Endothelial cell of umbilical vein (primary cell): ENCODE measurements at regions not wholly inside any gene's neighbourhood (a gene's known extent, or its start where the extent isn't known, plus 50 kb on each side); places are given as distances from the start of the nearest gene placed in this dataset.

Experiments used
- BruUV-seq: library from RNA; stranded (reverse); fragments of 400-500 nt; replicated peaks from 2 replicates; lab custom pipeline; 2021; lab: Mats Ljungman, UMichigan
- CTCF ChIA-PET: fragments of 300-600, 350-600 bp; sonication (Branson Sonifier 250); formaldehyde crosslinking; loops from one replicate; lab custom pipeline; 2021; ENCODE audit warnings: antibody characterized with exemption, inconsistent platforms; lab: Charles Lee
- POLR2A ChIA-PET: fragments of 300-600, 350-600 bp; sonication (Branson Sonifier 250); formaldehyde crosslinking; loops from one replicate; lab custom pipeline; 2021; ENCODE audit warnings: antibody characterized with exemption, inconsistent platforms; lab: Charles Lee
- DNase-seq: peaks from one replicate; pipeline ENCODE4 v3.0.0-alpha.2; 2011; ENCODE audit warnings: low read depth, low spot score
- FAIRE-seq: peaks from 2 replicates; lab custom pipeline; 2011; peaks lifted over from hg19 to GRCh38; lab: Jason Lieb, UNC
- H2AFZ ChIP-seq: 2 replicates; pipeline ENCODE4 v1.6.0; 2012; ENCODE audit warnings: low read depth, low read length, control low read depth, inconsistent platforms
- H3K27ac ChIP-seq: 2 replicates; pipeline ENCODE4 v1.5.1; 2011; ENCODE audit warnings: low read depth, mild to moderate bottlenecking, control low read depth, low read length, moderate library complexity; ENCODE audit not compliant: insufficient read depth
- H3K27me3 ChIP-seq, 2 experiments: 2 replicates each; pipeline versions ENCODE4 v1.6.0 to v1.6.1; 2011; ENCODE audit warnings: low read length in 2 of 2, mixed read lengths in 1 of 2; ENCODE audit not compliant: control insufficient read depth in 2 of 2, insufficient read depth in 2 of 2
- H3K36me3 ChIP-seq, 2 experiments: 2 replicates in 1 of 2; 3 replicates in 1 of 2; pipeline ENCODE4 v1.5.1; 2011; ENCODE audit warnings: low read length in 2 of 2, mild to moderate bottlenecking in 1 of 2, moderate library complexity in 1 of 2; ENCODE audit not compliant: control insufficient read depth in 2 of 2, insufficient read depth in 2 of 2; ENCODE audit errors: extremely low read depth in 1 of 2
- H3K4me1 ChIP-seq: 3 replicates; pipeline ENCODE4 v1.5.1; 2011; ENCODE audit warnings: mild to moderate bottlenecking, low read length; ENCODE audit not compliant: control insufficient read depth, insufficient read depth; ENCODE audit errors: extremely low read depth
- H3K4me2 ChIP-seq: 2 replicates; pipeline ENCODE4 v1.6.1; 2011; ENCODE audit warnings: low read length, control low read depth, mixed read lengths; ENCODE audit not compliant: insufficient read depth
- H3K4me3 ChIP-seq, 3 experiments: fragments of 200-600 bp in 1 of 3; sonication (generic), shearing (Covaris generic) in 1 of 3; replicated peaks in 1 of 3; 2 replicates each; pipeline ENCODE4 v1.5.1; 2011 to 2016; ENCODE audit warnings: control low read depth in 3 of 3, low read length in 3 of 3, mild to moderate bottlenecking in 2 of 3, inconsistent platforms in 1 of 3, low read depth in 1 of 3, moderate library complexity in 1 of 3; ENCODE audit not compliant: insufficient read depth in 1 of 3
- H3K79me2 ChIP-seq: 2 replicates; pipeline ENCODE4 v1.6.0; 2012; ENCODE audit warnings: low read length, inconsistent platforms; ENCODE audit not compliant: control insufficient read depth, insufficient read depth
- H3K9ac ChIP-seq: replicated peaks from 2 replicates; pipeline ENCODE3; 2011; ENCODE audit warnings: low read length, control low read depth; ENCODE audit not compliant: insufficient read depth; ENCODE audit errors: extremely low read depth
- H3K9me1 ChIP-seq: replicated peaks from 3 replicates; pipeline ENCODE4 v1.6.0; 2011; ENCODE audit warnings: mild to moderate bottlenecking, low read length; ENCODE audit not compliant: control insufficient read depth, insufficient read depth; ENCODE audit errors: extremely low read depth
- H3K9me3 ChIP-seq: replicated peaks from 2 replicates; pipeline ENCODE4 v1.5.1; 2012; ENCODE audit warnings: low read length, inconsistent platforms; ENCODE audit not compliant: control insufficient read depth, insufficient read depth
- H4K20me1 ChIP-seq: replicated peaks from 2 replicates; pipeline ENCODE3; 2011; ENCODE audit warnings: mild to moderate bottlenecking, low read length; ENCODE audit not compliant: control insufficient read depth, insufficient read depth; ENCODE audit errors: extremely low read depth
- CTCF ChIP-seq, 2 donors: IDR thresholded peaks; 1 replicate in 1 of 2; 2 replicates in 1 of 2; pipeline ENCODE4 v1.5.1; 2011; ENCODE audit warnings: low read length in 2 of 2, mild to moderate bottlenecking in 2 of 2, moderate library complexity in 2 of 2, control low read depth in 1 of 2, inconsistent platforms in 1 of 2, low read depth in 1 of 2; ENCODE audit not compliant: insufficient read depth in 1 of 2; ENCODE audit errors: extremely low read depth in 1 of 2
- MYC ChIP-seq: IDR thresholded peaks from one replicate; pipeline ENCODE4 v1.6.1; 2011; ENCODE audit warnings: mild to moderate bottlenecking, low read depth, low read length
- POLR2AphosphoS5 ChIP-seq: IDR thresholded peaks from 2 replicates; pipeline ENCODE4 v1.6.1; 2012; ENCODE audit warnings: low read depth, mild to moderate bottlenecking, control low read depth, low read length, moderate library complexity; ENCODE audit not compliant: insufficient read depth
- dilution Hi-C: fragments of 300-500 bp; cut with MboI; formaldehyde crosslinking; loops from one replicate; pipeline ENCODE4 v1.15.0; 2019; ENCODE audit warnings: low sequenced_read_pairs; ENCODE audit not compliant: extremely low pct_ligation_motif_present
- intact Hi-C: fragments of 100-400 bp; cut with micrococcal nuclease; formaldehyde crosslinking; loops from one replicate; pipeline ENCODE4 v1.10.0; 2022

DNA sequence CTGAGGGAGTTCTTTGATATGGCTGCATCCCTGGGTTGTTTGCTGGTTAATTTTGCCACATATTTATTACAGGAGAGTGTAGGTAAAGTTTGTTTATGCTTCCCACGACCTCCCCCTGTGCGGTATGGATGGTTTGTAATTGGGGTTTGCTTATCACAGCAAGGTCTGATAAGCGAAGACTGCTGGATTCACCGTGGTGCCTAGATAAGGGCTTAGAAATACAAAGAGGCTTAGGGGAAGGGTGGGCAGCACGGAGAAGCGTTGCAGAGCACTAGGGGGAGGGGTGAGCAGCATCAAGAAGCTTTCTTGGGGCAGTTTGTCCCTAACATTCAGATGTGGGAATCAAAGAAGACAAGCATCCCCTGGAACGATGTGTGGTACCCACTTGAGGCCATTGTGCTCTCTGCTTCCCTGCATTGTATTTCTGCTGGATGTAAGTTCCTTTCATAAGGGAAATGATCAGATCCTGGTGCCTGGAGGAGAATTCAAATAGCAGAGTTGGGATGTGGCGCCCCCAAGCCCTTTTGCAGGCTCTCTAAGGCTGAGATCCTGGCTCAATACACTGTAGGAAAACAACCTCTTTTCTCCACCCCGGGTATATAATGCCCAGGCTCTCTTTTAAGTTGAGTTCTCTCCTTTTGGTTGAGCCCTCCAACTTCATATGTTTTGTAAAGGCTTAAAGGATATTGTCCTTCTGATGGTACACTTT is 598.1 kb upstream of the ADGRL4 start:
- Histone ChIP-seq H3K79me2 (no peaks in the 10 kb centered on the region), H3K27ac (no peak overlapping the region), H3K9me3 (no peaks in the 10 kb centered on the region), H4K20me1 (no peaks in the 10 kb centered on the region), H3K4me3 (no peak overlapping the region), H3K4me2 (no peak overlapping the region), H3K4me1 (no peaks in the 10 kb centered on the region), H2AFZ (peak overlapping the region; percentile 29), H3K27me3 (no peaks in the 10 kb centered on the region), H3K9ac (no peak overlapping the region), H3K9me1 (no peaks in the 10 kb centered on the region), H3K36me3 (no peaks in the 10 kb centered on the region)
- no peak for TF ChIP-seq POLR2AphosphoS5
- BruUV-seq, result no TSS peak
- DNase-seq (no peak), FAIRE-seq (no peak)
- dilution Hi-C loops (no loop called here), intact Hi-C loops (no loop called here)
- ChIA-PET POLR2A (no interaction called here), CTCF (no interaction called here)

- H3K4me1 ChIP-seq, result no peaks in the 10 kb centered on the region
- no peaks in the 10 kb centered on the region for H4K20me1 ChIP-seq
- dilution Hi-C loops, result no loop called here
- DNase-seq, result no peak
- no peak overlapping the region for H2AFZ ChIP-seq
- H3K79me2 ChIP-seq, result no peaks in the 10 kb centered on the region
- TF ChIP-seq CTCF (IDR thresholded peaks at IDR 0.05; ENCODE audit: extremely low read depth in 1 of 2, insufficient read depth in 1 of 2, low read depth in 1 of 2, low read length in 2 of 2), result no peak
- TF ChIP-seq POLR2AphosphoS5, result no peak
- TF ChIP-seq MYC, result no peak
- no peak overlapping the region for H3K4me2 ChIP-seq
- no peaks in the 10 kb centered on the region for H3K36me3 ChIP-seq
- ChIA-PET CTCF (no interaction called here), POLR2A (no interaction called here)
- intact Hi-C loops, result no loop called here
- no peak overlapping the region for H3K27ac ChIP-seq
- no peak overlapping the region for H3K4me3 ChIP-seq
- no TSS peak for BruUV-seq
- no peaks in the 10 kb centered on the region for H3K27me3 ChIP-seq
- H3K9me1 ChIP-seq, result no peaks in the 10 kb centered on the region
- no peak overlapping the region for H3K9ac ChIP-seq
- no peaks in the 10 kb centered on the region for H3K9me3 ChIP-seq
- FAIRE-seq, result no peak
Measured at GRCh38 chr1:79603843-79604242, 597.3 kb upstream of the ADGRL4 start.
